Activated CD8-positive, alpha-beta memory T cell treated with anti-CD3 and anti-CD28 coated beads, Interleukin-2, amount 50 U/mL, for 24 hours (primary cell): ENCODE measurements at regions not wholly inside any gene's neighbourhood (a gene's known extent, or its start where the extent isn't known, plus 50 kb on each side); places are given as distances from the start of the nearest gene placed in this dataset.
"Not testable (repeated sequence)": the region's sequence is repeated elsewhere in the genome, so short reads cannot be mapped to it uniquely, and the experiment has no call there.

Experiments used
- DNase-seq: peaks from one replicate; pipeline ENCODE4 v3.0.0-alpha.2; 2020; ENCODE audit errors: extremely low read depth

DNA sequence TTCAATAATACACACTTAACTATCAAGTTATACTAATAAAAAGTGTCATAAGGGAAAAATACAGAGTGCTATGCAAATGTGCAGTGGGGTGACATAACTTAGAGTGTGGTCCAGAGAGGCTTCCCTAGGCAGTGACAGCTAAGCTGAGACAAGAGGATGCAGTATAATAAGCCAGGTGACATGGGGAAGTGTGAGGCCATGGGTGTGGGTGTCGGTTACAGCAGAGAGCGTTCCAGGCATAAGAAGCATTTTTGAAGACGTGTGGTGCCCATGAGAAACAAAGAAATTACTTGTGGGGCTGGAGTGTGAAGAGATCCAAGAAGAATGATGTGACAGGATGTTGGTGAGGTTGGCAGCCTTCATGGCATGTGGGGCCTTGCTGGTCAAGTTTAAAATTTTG is 78.1 kb upstream of the PICALM start:
- DNase-seq: no peak

- no peak for DNase-seq
Measured at GRCh38 chr11:86145439-86146156, 76.7 kb upstream of the PICALM start.

- DNase-seq: no peak
Measured at GRCh38 chr11:86144846-86145245, 76.0 kb upstream of the PICALM start.

GRCh38 chr11:86144087-86144486 is 75.2 kb upstream of the PICALM start:
- DNase-seq: not testable (repeated sequence)

GRCh38 chr11:86143087-86144030 is 74.5 kb upstream of the PICALM start:
- no peak for DNase-seq

GRCh38 chr11:86142170-86142569 is 73.3 kb upstream of the PICALM start:
- no peak for DNase-seq

GRCh38 chr11:86141727-86142126 is 72.8 kb upstream of the PICALM start:
- DNase-seq: no peak

DNA sequence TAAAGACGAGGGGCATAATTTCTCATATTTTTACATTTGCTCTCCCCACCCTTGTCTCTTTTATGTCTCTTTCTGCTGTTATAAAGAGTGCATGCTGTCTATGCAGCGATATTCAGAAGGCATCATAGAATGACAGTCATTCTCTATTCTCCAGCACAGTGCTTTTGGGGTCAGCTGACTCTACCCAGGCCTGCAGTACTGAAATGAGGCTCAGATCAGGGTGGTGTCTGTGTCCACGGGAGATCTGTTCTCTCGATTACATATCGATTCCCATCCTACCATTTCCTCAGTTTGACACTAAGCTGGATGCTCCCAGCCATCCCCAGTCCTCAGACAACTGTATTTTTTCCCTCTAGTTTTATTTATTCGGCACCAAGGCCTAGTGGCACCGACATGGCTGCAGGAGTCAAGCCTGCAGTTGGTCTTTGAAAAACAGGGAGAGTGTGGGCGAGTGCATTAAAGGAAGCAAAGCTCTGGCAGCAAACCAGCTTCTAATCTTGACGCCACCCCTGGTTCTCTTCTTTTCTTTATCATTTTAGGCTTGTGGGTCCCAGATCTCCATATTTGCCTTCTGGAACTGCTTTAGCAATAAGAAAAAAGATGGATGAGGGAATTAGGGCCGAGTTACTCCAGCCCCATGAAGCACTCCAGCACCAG is 71.6 kb upstream of the PICALM start:
- no peak for DNase-seq

DNA sequence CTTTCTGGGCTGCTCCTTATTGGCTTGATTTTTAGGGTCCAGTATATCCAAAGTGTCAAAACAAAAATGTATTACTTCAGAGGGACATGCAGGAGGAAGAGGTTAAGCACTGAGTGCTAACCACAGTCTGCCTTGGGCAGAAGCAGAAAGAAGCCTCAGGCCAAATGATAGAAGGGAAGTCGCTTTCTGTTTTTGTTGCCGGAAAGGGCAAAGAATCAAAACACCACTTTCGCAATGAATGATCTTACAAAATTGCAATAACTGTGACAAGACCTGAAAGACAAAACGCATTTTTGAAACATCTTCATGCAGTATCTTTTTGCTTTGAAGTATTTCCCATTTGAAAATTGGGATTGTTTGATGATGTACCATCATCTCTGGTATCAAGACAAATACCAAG is 70.1 kb upstream of the PICALM start:
- DNase-seq: no peak

GRCh38 chr11:86136538-86136937 is 67.7 kb upstream of the PICALM start:
- DNase-seq: no peak

GRCh38 chr11:86135319-86135714 is 66.4 kb upstream of the PICALM start:
- DNase-seq: no peak

GRCh38 chr11:86134580-86135318 is 65.9 kb upstream of the PICALM start:
- no peak for DNase-seq

DNA sequence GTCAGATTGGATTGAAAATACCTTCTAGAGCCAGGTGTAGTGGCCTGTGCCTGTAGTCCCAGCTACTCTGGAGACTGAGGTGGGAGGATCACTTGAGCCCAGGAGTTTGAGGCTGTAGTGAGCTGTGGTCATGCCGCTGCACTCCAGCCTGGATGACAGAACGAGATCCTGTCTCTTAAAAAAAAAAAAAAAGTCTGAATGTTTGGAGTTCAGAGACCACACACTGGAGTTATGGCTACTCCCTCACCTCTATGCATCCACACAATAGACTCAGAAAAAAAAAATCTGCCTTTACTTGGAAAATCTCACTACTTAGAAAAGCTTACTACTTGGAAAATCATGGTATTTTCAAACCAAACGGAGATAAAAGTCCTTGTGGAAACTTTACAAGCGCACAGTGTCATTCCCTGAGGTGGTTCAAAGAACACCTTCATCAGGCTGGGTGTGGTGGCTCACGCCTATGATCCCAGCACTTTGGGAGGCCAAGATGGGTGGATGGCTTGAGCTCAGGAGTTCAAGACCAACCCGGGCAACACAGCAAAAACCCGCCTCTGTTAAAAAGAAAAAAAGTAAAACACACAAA is 63.9 kb upstream of the PICALM start:
- no peak for DNase-seq

DNA sequence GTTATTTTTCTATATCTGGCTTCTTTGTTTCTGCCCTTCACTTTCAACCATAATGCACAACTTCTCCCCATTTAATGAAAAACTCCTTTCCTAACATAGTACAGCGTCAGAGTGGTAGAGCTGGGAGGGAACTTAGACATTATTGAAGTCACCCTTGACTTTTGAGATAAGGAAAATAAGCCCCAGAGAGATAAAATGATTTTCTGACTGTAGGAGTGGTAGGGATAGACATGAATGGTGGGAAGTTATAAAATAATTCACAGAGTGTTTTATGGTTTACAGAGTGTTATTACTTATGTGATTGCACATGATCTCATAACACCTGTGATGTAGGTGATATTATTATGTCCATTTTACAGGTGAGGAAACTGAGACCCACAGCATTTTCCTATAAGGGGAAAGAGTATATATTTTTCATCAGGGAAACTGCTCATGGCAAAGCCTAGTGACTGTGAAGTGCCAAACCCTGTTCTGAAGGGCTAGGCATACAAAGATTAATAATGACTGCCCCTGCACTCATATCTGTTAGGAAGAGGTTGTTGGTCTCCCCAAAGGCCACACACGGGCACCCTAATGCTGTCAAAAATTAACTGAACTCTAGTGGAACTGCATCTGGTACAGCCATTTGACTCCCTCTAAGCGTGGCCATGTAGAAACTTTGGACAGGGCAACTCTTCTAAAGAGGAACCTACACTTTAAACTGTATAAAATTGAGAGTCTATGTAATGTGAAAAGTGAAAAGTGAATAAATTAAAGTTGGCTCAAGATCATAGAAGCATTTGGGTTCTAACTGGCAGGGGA is 61.1 kb upstream of the PICALM start:
- no peak for DNase-seq

GRCh38 chr11:86128914-86129313 is 60.0 kb upstream of the PICALM start:
- no peak for DNase-seq

- no peak for DNase-seq
Measured at GRCh38 chr11:86126862-86127261, 58.0 kb upstream of the PICALM start.

DNA sequence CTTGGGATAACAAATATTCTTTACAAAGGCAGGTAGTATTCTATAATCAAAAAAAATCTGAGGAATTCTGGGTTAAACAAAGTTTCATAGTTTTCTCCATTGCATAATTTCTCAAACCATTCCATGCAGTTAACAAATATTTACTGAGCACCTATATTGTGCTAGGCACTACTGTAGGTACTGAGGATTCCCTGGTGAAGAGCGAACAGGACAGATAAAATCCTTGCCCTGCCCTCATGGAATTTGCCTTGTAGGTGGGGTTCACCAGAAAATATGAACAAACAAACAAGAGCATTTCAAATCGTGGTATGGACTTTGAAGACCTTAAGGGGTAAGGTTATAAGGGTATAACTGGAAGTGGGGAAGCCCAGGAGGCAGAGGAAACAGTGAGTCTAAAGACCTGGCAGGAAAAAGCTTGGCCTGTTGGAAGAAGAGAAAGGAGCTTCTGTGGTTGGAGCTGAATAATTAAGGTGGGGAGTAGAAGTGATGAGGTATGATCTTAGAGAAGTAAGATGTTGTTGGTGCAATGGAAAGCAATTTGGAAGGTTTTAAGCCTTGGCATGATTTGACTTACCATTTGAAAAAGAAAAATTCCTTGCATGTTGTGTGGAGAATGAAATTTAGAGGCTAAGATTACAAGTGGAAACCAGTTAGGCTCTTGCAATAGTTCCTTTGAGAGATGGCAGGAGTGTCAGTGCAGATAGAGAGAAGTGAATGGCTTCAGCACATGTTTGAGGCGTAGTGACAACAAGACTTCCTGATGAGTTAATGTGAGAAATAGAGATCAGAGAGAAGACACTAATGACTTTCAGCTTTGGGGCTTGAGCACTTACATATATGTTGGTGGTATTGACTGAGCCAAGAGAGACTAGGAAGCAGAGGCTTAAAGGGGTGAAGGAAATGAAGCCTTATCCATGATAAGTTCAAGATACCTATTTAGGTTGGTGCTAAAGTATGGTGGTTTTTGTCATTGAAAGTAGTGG is 55.7 kb upstream of the PICALM start:
- DNase-seq: no peak

DNA sequence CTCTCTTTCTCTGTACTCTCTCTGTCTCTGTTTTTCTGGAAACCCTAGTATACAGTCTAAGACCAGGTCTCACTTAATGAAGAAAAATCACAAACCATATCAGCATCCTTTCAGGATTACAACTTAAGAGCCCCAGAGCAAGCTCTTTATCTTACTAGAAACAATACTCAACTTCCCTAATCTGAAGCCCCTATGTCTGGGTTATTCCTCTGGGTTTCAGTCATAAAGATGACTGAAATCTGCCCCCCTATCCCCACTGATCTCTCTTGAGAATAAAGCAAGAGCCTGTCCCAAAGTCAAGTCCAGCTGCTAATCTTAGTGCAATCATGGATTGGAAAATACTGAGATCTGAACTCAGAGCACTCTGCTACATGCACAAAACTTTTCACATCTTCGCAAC is 53.9 kb upstream of the PICALM start:
- DNase-seq: no peak

GRCh38 chr11:86120807-86121206 is 51.9 kb upstream of the PICALM start:
- no peak for DNase-seq
